Smooth muscle cell (in vitro differentiated cells): ENCODE measurements at regions not wholly inside any gene's neighbourhood (a gene's known extent, or its start where the extent isn't known, plus 50 kb on each side); places are given as distances from the start of the nearest gene placed in this dataset.

Experiments used
- DNase-seq: peaks from one replicate; lab custom pipeline; 2025; ENCODE audit not compliant: unreplicated experiment; lab: John Stamatoyannopoulos, UW
- H2AFZ ChIP-seq: fragments of 200-600 bp; sonication (generic); 2 replicates; pipeline ENCODE4 v1.6.0; 2016; ENCODE audit warnings: antibody characterized with exemption, low read depth, mild to moderate bottlenecking
- H3F3A ChIP-seq: fragments of 200-600 bp; sonication (generic); 2 replicates; pipeline ENCODE4 v1.6.0; 2017; ENCODE audit warnings: antibody characterized with exemption, low read depth
- H3K27ac ChIP-seq: fragments of 200-600 bp; sonication (generic); 2 replicates; pipeline ENCODE4 v1.5.1; 2016; ENCODE audit warnings: low read depth, mild to moderate bottlenecking
- H3K27me3 ChIP-seq: fragments of 200-600 bp; sonication (generic); 2 replicates; pipeline ENCODE4 v1.6.1; 2016; ENCODE audit warnings: low read depth, mild to moderate bottlenecking
- H3K36me3 ChIP-seq: fragments of 200-600 bp; sonication (generic); 2 replicates; pipeline ENCODE4 v1.5.1; 2016; ENCODE audit warnings: low read depth
- H3K4me1 ChIP-seq: fragments of 200-600 bp; sonication (generic); 2 replicates; pipeline ENCODE4 v1.5.1; 2016; ENCODE audit warnings: low read depth
- H3K4me2 ChIP-seq: fragments of 200-600 bp; sonication (generic); 2 replicates; pipeline ENCODE4 v1.6.0; 2016; ENCODE audit warnings: mild to moderate bottlenecking
- H3K4me3 ChIP-seq: fragments of 200-600 bp; sonication (generic); 2 replicates; pipeline ENCODE4 v1.5.1; 2016; ENCODE audit warnings: mild to moderate bottlenecking
- H3K79me2 ChIP-seq: fragments of 200-600 bp; sonication (generic); 2 replicates; pipeline ENCODE4 v1.6.0; 2016; ENCODE audit warnings: low read depth, mild to moderate bottlenecking
- H3K9ac ChIP-seq: fragments of 200-600 bp; sonication (generic); 2 replicates; pipeline ENCODE4 v1.6.0; 2016; ENCODE audit warnings: low read depth
- H3K9me3 ChIP-seq: fragments of 200-600 bp; sonication (generic); replicated peaks from 2 replicates; pipeline ENCODE4 v1.5.1; 2016; ENCODE audit warnings: low read depth
- H4K20me1 ChIP-seq: fragments of 200-600 bp; sonication (generic); 2 replicates; pipeline ENCODE4 v1.6.0; 2016; ENCODE audit warnings: low read depth
- WGBS: methylation state at CpG from one replicate; pipeline ENCODE4 v1.1.7; 2016; ENCODE audit warnings: low lambda C conversion rate; 5-methylcytosine and 5-hydroxymethylcytosine counted together
- TF ChIP-seq, protein P1 (sequence below): fragments of 200-600 bp; sonication (generic); IDR thresholded peaks from 2 replicates; pipeline ENCODE4 v1.5.1; 2017; ENCODE audit warnings: borderline replicate concordance, mild to moderate bottlenecking, antibody characterized with exemption; ENCODE audit not compliant: insufficient read depth, poor library complexity, severe bottlenecking

DNA sequence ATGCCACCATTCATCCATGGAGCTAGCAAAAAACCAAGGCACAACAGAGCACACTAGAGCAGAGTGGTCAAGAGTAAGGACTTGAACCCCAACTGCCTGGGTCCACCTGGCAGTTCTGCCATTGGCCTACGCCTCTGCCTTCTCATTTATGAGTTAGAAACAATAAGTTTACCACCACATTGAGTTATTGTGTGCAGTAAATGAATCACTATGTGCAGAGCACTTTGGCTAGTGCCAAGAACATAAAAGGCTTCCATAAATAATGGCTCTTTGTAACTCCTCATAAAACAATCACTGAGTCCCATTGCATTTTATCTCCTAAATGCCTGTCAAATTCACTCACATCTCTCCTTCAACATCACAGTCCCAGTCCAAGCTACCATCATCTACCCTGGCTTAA, 86.3 kb downstream of the OTX2 start:
- no peaks in the 10 kb centered on the region for H3K9me3 ChIP-seq
- H3K79me2 ChIP-seq, result no peaks in the 10 kb centered on the region
- no peak for DNase-seq
- H3K4me2 ChIP-seq, result no peak overlapping the region
- H3K9ac ChIP-seq, result no peak overlapping the region
- H3K4me3 ChIP-seq, result no peak overlapping the region
- H3K36me3 ChIP-seq, result no peaks in the 10 kb centered on the region
- H2AFZ ChIP-seq, result no peak overlapping the region
- H3K4me1 ChIP-seq, result no peaks in the 10 kb centered on the region
- TF ChIP-seq, protein P1, sequence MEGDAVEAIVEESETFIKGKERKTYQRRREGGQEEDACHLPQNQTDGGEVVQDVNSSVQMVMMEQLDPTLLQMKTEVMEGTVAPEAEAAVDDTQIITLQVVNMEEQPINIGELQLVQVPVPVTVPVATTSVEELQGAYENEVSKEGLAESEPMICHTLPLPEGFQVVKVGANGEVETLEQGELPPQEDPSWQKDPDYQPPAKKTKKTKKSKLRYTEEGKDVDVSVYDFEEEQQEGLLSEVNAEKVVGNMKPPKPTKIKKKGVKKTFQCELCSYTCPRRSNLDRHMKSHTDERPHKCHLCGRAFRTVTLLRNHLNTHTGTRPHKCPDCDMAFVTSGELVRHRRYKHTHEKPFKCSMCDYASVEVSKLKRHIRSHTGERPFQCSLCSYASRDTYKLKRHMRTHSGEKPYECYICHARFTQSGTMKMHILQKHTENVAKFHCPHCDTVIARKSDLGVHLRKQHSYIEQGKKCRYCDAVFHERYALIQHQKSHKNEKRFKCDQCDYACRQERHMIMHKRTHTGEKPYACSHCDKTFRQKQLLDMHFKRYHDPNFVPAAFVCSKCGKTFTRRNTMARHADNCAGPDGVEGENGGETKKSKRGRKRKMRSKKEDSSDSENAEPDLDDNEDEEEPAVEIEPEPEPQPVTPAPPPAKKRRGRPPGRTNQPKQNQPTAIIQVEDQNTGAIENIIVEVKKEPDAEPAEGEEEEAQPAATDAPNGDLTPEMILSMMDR, result no peak
- H3F3A ChIP-seq, result no peaks in the 10 kb centered on the region
- H3K27me3 ChIP-seq, result peaks cover 27% of the 10 kb centered on the region
- no peaks in the 10 kb centered on the region for H4K20me1 ChIP-seq
- H3K27ac ChIP-seq, result no peak overlapping the region
- WGBS, result 88% methylated on average over 1 of the region's 1 CpG

DNA sequence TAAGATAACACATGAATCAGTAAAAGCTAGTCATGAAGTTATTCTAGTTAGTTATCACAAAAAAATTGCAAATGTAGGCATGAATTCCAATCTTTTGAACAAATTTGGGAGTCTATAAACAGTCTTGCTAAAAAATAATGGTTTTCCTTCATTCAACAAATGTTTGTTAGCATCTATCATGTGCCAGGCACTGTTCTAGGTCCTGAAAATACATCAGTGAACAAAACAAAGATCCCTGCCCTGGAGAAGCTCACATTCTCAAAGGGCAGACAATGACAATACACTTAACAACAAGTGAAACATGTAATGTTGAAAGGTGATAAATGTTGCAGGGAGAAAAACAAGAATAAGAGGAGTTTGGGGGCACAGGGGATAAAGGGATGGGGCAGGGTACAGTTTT, 86.9 kb downstream of the OTX2 start:
- Histone ChIP-seq H3K4me1 (no peaks in the 10 kb centered on the region), H3K36me3 (no peaks in the 10 kb centered on the region), H3K27me3 (peaks cover 27% of the 10 kb centered on the region), H3F3A (no peaks in the 10 kb centered on the region), H3K79me2 (no peaks in the 10 kb centered on the region), H4K20me1 (no peaks in the 10 kb centered on the region), H3K9ac (no peak overlapping the region), H3K27ac (no peak overlapping the region), H3K9me3 (no peaks in the 10 kb centered on the region), H3K4me2 (no peak overlapping the region), H2AFZ (no peak overlapping the region), H3K4me3 (no peak overlapping the region)
- no peak for DNase-seq
- TF ChIP-seq, protein P1, result no peak

DNA sequence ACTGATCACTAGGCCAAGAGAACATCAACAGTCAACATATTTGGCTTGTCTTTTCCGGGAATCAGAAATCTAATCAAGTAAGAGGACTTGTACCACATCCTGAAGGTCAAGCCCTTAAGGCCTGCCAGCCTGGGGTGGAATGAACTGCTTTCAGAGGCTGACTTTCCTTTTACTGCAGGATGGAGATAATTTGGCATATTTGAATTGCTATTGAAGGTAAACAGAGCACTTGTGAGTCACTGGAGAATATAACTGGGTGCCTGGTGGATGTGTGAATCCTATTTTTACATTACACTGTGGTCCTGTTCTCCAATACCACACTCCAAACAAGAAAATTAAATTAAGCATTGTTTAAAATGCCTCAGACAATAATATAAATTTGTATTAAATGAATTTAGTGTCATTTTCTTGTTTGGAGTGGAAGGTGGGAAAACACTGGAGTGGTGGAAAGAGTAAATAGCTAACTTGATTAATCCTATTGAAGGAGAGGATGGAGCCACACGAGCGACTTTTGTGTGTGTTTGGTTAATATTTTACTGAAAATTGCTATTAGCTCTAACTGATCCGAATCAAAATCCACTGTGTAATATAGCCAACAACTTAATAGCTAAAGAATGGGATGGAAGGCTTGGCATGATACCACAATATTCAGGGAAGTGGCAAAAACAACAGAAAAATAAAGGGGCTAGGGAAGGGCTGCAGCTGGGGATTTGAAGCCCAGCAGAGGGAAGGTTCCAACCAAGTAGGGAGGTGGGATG, 89.4 kb downstream of the OTX2 start:
- no peaks in the 10 kb centered on the region for H3K79me2 ChIP-seq
- no peak overlapping the region for H2AFZ ChIP-seq
- no peaks in the 10 kb centered on the region for H3K9me3 ChIP-seq
- H4K20me1 ChIP-seq, result no peaks in the 10 kb centered on the region
- no peak for DNase-seq
- no peak overlapping the region for H3K4me2 ChIP-seq
- no peaks in the 10 kb centered on the region for H3K36me3 ChIP-seq
- H3K9ac ChIP-seq, result no peak overlapping the region
- TF ChIP-seq, protein P1, result no peak
- H3K4me3 ChIP-seq, result no peak overlapping the region
- WGBS, result 83% methylated on average over 4 of the region's 4 CpGs
- H3K4me1 ChIP-seq, result no peaks in the 10 kb centered on the region
- no peak overlapping the region for H3K27ac ChIP-seq
- H3K27me3 ChIP-seq, result peaks cover 25% of the 10 kb centered on the region
- no peaks in the 10 kb centered on the region for H3F3A ChIP-seq

GRCh38 chr14:56718312-56718711, 92.0 kb downstream of the OTX2 start:
- no peak for DNase-seq
- Histone ChIP-seq H3K4me2 (no peak overlapping the region), H2AFZ (no peak overlapping the region), H3K79me2 (no peaks in the 10 kb centered on the region), H3K27me3 (peaks cover 11% of the 10 kb centered on the region), H3K9ac (no peak overlapping the region), H3K36me3 (no peaks in the 10 kb centered on the region), H3K4me3 (no peak overlapping the region), H3F3A (no peaks in the 10 kb centered on the region), H3K9me3 (no peaks in the 10 kb centered on the region), H3K4me1 (no peaks in the 10 kb centered on the region), H3K27ac (no peak overlapping the region), H4K20me1 (no peaks in the 10 kb centered on the region)
- TF ChIP-seq, protein P1, result no peak
